ENCODE measurements at regions not wholly inside any gene's neighbourhood (a gene's known extent, or its start where the extent isn't known, plus 50 kb on each side); places are given as distances from the start of the nearest gene placed in this dataset.
"Not testable (repeated sequence)": the region's sequence is repeated elsewhere in the genome, so short reads cannot be mapped to it uniquely, and the experiment has no call there.

- no peak for DNase-seq (ENCODE audit: low read depth)
Observed at GRCh38 chr10:23493711-23494110, 54.8 kb downstream of the OTUD1 start.

GRCh38 chr10:23496727-23497126 is 57.9 kb downstream of the OTUD1 start:
- DNase-seq (ENCODE audit: low read depth): no peak

- DNase-seq (ENCODE audit: low read depth): no peak
Observed at GRCh38 chr10:23499372-23500132, 60.7 kb downstream of the OTUD1 start.

- DNase-seq (ENCODE audit: low read depth): no peak
Observed at GRCh38 chr10:23505797-23506465, 67.1 kb downstream of the OTUD1 start.

GRCh38 chr10:23512355-23513058 is 73.6 kb downstream of the OTUD1 start:
- DNase-seq (ENCODE audit: low read depth): peak; percentile 90

- DNase-seq (ENCODE audit: low read depth): not testable (repeated sequence)
Observed at GRCh38 chr10:23513621-23514020, 74.7 kb downstream of the OTUD1 start.

- no peak for DNase-seq (ENCODE audit: low read depth)
Observed at GRCh38 chr10:23514321-23514720, 75.4 kb downstream of the OTUD1 start.

- DNase-seq (ENCODE audit: low read depth): peak; percentile 37
Observed at GRCh38 chr10:23516530-23516929, 77.7 kb downstream of the OTUD1 start.

- DNase-seq (ENCODE audit: low read depth): no peak
Observed at GRCh38 chr10:23517155-23517554, 78.3 kb downstream of the OTUD1 start.

- no peak for DNase-seq (ENCODE audit: low read depth)
Observed at GRCh38 chr10:23521735-23522134, 82.9 kb downstream of the OTUD1 start.

- DNase-seq (ENCODE audit: low read depth): no peak
Observed at GRCh38 chr10:23522345-23522744, 83.5 kb downstream of the OTUD1 start.

GRCh38 chr10:23523251-23523650 is 84.4 kb downstream of the OTUD1 start:
- DNase-seq (ENCODE audit: low read depth): no peak

- DNase-seq (ENCODE audit: low read depth): peak; percentile 29
Observed at GRCh38 chr10:23525406-23525805, 86.5 kb downstream of the OTUD1 start.

- no peak for DNase-seq (ENCODE audit: low read depth)
Observed at GRCh38 chr10:23528419-23528818, 89.5 kb downstream of the OTUD1 start.

GRCh38 chr10:23529625-23530024 is 90.8 kb downstream of the OTUD1 start:
- no peak for DNase-seq (ENCODE audit: low read depth)

GRCh38 chr10:23530079-23530478 is 91.2 kb downstream of the OTUD1 start:
- peak; percentile 10 for DNase-seq (ENCODE audit: low read depth)

- no peak for DNase-seq (ENCODE audit: low read depth)
Observed at GRCh38 chr10:23533212-23533611, 94.3 kb downstream of the OTUD1 start.

GRCh38 chr10:23534326-23534725 is 95.5 kb downstream of the OTUD1 start:
- no peak for DNase-seq (ENCODE audit: low read depth)

GRCh38 chr10:23534761-23535160 is 95.9 kb downstream of the OTUD1 start:
- no peak for DNase-seq (ENCODE audit: low read depth)

- DNase-seq (ENCODE audit: low read depth): no peak
Observed at GRCh38 chr10:23535381-23535780, 96.5 kb downstream of the OTUD1 start.

GRCh38 chr10:23538968-23539367 is 100.1 kb downstream of the OTUD1 start:
- DNase-seq (ENCODE audit: low read depth): no peak

- no peak for DNase-seq (ENCODE audit: low read depth)
Observed at GRCh38 chr10:23540401-23541030, 101.6 kb downstream of the OTUD1 start.
